Astrocyte (in vitro differentiated cells and primary cell): ENCODE measurements at regions not wholly inside any gene's neighbourhood (a gene's known extent, or its start where the extent isn't known, plus 50 kb on each side); places are given as distances from the start of the nearest gene placed in this dataset.
"Not testable (repeated sequence)": the region's sequence is repeated elsewhere in the genome, so short reads cannot be mapped to it uniquely, and the experiment has no call there.

Source experiments
- CTCF ChIP-seq: IDR thresholded peaks from 2 replicates; pipeline ENCODE4 v1.5.1; 2011; ENCODE audit warnings: low read depth, mild to moderate bottlenecking, inconsistent platforms, low read length, moderate library complexity; ENCODE audit not compliant: insufficient read depth
- EZH2 ChIP-seq: IDR thresholded peaks from 2 replicates; pipeline ENCODE4 v1.6.1; 2012; ENCODE audit warnings: mild to moderate bottlenecking, low read length, inconsistent platforms; ENCODE audit not compliant: insufficient read depth

GRCh38 chr2:111355022-111355817, 234.5 kb downstream of the BCL2L11 start:
- TF ChIP-seq CTCF, EZH2: not testable (repeated sequence)
